ENCODE measurements at regions not wholly inside any gene's neighbourhood (a gene's known extent, or its start where the extent isn't known, plus 50 kb on each side); places are given as distances from the start of the nearest gene placed in this dataset.

GRCh38 chr5:4479426-4479825, 660.7 kb upstream of the ADAMTS16 start:
- Mint-ChIP-seq H3K9me3 (0 out of 5 replicates have a peak, but pooled peaks cover 2 to 7% of the 10 kb centered on the region in 2 experiments), H3K36me3 (ENCODE audit: insufficient read depth in 1 of 3, low read depth in 3 of 3) (no peaks in the 10 kb centered on the region; a peak in 2 of 7 replicates), H3K4me3 (no peak overlapping the region), H3K27me3 (ENCODE audit: low read depth) (peaks cover 2% of the 10 kb centered on the region; the same call in 1 of the 2 replicates), H3K27ac (0 out of 7 replicates have a peak overlapping the region, but pooled peaks of 1 of the 3 experiments have one; percentile 45), H3K4me1 (peaks cover 10 to 19% of the 10 kb centered on the region in 2 experiments)
- Histone ChIP-seq H3K79me2 (ENCODE audit: insufficient read depth, low read length) (no peaks in the 10 kb centered on the region), H2BK5ac (ENCODE audit: insufficient read length, low read length) (no peak overlapping the region), H3K4me2 (ENCODE audit: insufficient read depth, insufficient read length, low read length) (no peak overlapping the region), H3T11ph (ENCODE audit: low read length) (no peak overlapping the region), H2AFZ (ENCODE audit: low read length) (no peak overlapping the region), H2BK15ac (ENCODE audit: low read depth, low read length) (no peak overlapping the region), H3K4ac (ENCODE audit: low read depth, low read length) (no peak overlapping the region), H3K79me1 (ENCODE audit: insufficient read depth, low read depth, low read length, poor library complexity, severe bottlenecking) (no peaks in the 10 kb centered on the region), H2BK120ac (ENCODE audit: low read depth, low read length, poor library complexity, severe bottlenecking) (no peak overlapping the region), H3K27me3 (ENCODE audit: insufficient read depth, low read length) (no peaks in the 10 kb centered on the region), H4K5ac (ENCODE audit: insufficient read length, low read depth, low read length) (no peak overlapping the region), H3K23ac (ENCODE audit: insufficient read length, low read depth, low read length) (no peak overlapping the region), H3K4me1 (ENCODE audit: insufficient read depth, low read length) (0 out of 2 replicates have a peak, but pooled peaks cover 2% of the 10 kb centered on the region), H3K9me3 (ENCODE audit: control insufficient read depth, low read depth, low read length) (no peaks in the 10 kb centered on the region), H3K27ac (ENCODE audit: insufficient read length, low read depth, low read length) (no peak overlapping the region), H2AK5ac (ENCODE audit: insufficient read length, low read length) (no peak overlapping the region), H4K20me1 (ENCODE audit: control insufficient read depth, insufficient read depth, insufficient read length) (no peaks in the 10 kb centered on the region), H3K9ac (ENCODE audit: extremely low read depth, insufficient read length, low read length) (no peak overlapping the region), H2BK12ac (ENCODE audit: insufficient read length, low read depth, low read length) (no peak overlapping the region), H2BK20ac (ENCODE audit: low read depth, low read length, poor library complexity, severe bottlenecking) (no peak overlapping the region), H3K18ac (ENCODE audit: insufficient read length, low read depth, low read length) (no peak overlapping the region), H4K91ac (ENCODE audit: insufficient read length, low read depth, low read length) (no peak overlapping the region), H3K14ac (ENCODE audit: insufficient read depth, low read length) (no peak overlapping the region), H3K56ac (ENCODE audit: insufficient read length, low read depth, low read length) (no peak overlapping the region), H4K8ac (replicated peaks; ENCODE audit: insufficient read length, low read depth, low read length) (no peak overlapping the region), H3K23me2 (ENCODE audit: insufficient read length, low read depth, low read length, poor library complexity, severe bottlenecking) (no peaks in the 10 kb centered on the region)
- no CpG with 5 or more reads among the region's 3 CpGs for WGBS (ENCODE audit: extremely low coverage, insufficient read length, low lambda C conversion rate)
- DNase-seq = no peak
- TF ChIP-seq, protein P1, sequence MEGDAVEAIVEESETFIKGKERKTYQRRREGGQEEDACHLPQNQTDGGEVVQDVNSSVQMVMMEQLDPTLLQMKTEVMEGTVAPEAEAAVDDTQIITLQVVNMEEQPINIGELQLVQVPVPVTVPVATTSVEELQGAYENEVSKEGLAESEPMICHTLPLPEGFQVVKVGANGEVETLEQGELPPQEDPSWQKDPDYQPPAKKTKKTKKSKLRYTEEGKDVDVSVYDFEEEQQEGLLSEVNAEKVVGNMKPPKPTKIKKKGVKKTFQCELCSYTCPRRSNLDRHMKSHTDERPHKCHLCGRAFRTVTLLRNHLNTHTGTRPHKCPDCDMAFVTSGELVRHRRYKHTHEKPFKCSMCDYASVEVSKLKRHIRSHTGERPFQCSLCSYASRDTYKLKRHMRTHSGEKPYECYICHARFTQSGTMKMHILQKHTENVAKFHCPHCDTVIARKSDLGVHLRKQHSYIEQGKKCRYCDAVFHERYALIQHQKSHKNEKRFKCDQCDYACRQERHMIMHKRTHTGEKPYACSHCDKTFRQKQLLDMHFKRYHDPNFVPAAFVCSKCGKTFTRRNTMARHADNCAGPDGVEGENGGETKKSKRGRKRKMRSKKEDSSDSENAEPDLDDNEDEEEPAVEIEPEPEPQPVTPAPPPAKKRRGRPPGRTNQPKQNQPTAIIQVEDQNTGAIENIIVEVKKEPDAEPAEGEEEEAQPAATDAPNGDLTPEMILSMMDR (conservative IDR thresholded peaks at IDR 0.05) = no peak

Data from H9 (cell line).